NCI-H1092 (cell line): ENCODE measurements at regions not wholly inside any gene's neighbourhood (a gene's known extent, or its start where the extent isn't known, plus 50 kb on each side); places are given as distances from the start of the nearest gene placed in this dataset.

Source experiments
- DNase-seq: peaks from one replicate; lab custom pipeline; 2025; lab: John Stamatoyannopoulos, UW

DNA sequence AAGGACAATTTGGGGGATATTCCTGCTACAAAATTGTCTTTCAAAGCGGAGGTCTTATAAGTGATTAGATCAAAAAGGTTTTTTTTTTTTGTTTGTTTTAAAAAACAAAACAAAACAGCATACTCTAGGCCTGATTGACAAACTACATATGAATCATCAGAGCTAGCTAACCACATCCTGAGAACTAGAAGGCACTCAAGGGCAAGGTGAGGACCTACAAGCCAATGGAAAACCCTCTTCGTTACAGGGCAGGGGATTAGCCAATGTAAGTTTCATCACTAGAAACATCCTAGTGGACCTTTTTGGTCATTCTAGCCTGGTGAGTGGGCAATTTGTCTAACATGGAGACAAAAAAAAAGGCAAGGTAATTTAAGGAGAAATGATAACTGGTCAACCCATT is 428.6 kb downstream of the RFC3 start:
- no peak for DNase-seq

DNA sequence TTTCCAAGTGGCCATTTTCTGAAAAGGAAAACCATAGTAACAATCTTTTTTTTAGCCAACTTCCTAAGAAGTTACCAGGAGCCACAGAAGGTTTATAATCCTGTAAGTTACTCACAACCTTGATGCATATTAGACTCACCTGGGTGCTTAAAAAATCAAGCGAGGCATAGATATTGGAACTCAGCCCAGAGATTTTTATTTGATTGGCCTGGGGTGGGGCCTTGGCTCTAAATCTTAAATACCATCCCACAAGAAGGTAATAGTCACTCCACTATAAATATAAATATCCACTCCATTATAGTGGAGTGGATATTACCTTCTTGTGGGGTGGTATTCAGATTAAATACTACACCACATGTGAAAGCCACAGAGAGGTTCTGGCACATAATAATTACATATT is 429.6 kb downstream of the RFC3 start:
- peak; percentile 10 for DNase-seq

DNA sequence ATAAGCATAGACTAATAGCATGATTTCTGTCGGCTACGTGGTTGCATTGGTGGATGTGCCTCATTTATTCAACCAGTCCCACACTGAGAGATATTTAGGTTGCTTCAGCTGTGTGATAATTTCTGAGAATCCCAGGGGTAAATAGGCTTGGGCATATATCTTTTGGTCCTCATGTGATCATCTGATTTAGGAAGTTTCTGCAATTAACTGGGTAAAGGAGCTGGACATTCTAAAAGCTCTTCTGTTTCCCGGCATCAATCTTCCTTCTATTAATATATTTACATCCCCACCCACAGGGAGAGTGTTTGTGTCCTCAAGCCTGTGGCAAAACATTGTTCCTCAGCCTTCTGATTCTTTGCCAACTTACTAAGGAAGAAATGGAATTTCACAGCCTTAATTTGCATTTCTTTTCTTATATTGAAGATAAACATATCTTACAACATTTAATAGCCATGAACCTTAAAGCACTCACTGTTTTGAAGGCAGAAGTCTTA is 431.6 kb downstream of the RFC3 start:
- no peak for DNase-seq

DNA sequence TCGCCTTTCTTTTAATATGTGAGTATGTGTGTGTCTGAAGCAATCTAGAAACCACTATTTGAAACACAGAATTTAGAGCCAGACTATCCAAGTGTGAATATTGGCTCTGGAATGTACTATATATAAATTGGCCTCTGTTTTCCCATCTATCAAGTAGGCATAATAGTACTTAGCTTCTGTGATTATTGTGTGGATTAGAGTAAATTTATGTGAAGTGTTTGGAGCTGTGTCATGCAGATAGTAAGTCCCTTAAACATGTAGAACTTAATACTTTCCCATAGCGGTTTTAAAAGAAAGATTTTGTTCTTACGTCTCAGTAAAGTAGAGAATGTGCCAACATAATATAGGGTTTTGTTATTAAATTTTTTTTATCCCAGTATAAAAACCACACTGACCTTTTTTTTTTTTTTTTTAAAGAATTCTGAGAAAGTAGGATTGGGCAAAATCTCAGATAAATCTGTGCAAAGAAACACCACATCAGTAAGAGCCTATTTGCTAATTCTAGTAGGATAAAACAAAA is 432.3 kb downstream of the RFC3 start:
- no peak for DNase-seq

DNA sequence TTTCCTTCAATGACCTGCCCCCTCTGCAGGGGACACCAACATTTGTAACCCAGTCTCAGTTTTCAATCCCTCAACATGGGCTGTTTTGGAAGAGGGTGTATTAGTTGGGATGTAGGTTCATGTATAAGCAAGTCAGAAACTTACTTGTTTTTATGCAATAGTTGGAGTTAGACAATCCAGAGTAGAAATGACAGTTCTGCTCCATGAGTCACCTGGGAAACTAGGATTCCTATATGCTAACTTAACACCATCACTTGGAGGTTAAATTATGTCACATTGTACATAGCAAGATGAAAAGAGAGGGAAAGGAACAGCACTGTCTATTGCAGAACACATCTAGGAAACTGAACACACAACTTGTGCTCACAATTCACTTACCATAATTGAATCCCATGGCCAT is 436.4 kb downstream of the RFC3 start:
- DNase-seq: no peak

DNA sequence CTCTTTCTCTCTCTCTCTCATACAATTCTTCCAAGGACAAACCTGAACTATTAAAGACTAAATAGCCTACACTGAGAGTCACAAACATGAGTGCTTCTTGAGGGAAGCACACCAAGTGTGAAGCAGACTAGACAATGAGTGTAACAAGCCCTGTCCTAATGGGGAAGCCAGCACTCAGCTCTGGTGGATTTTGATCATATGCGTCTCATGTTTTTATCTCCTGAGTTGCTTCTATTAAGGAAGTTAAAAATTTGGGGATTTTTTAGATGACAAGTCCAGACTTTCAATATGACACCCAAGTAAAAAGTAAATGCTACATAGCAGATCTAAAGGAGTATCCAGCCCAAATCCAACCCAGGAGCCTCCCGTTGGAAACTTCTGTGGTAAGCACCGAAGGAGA is 437.8 kb downstream of the RFC3 start:
- DNase-seq: no peak

DNA sequence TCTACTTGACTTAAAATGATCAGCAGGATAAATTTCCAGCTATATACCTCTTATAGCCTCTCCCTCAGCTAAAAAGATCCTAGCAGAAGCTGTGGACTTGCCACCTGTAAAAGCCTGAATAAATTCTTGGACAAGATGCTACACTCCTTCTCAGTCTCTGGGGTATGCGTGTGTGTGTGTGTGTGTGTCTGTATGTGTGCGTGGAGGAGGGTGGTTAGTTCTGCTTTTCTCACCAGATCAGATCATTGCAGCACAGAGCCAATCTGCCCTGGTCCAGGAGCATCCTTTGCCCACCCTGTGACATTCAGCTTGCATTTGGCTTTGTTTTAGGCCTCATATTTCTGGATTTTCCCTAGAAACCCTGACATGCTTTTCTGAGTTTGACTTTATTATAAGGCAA is 438.3 kb downstream of the RFC3 start:
- no peak for DNase-seq

DNA sequence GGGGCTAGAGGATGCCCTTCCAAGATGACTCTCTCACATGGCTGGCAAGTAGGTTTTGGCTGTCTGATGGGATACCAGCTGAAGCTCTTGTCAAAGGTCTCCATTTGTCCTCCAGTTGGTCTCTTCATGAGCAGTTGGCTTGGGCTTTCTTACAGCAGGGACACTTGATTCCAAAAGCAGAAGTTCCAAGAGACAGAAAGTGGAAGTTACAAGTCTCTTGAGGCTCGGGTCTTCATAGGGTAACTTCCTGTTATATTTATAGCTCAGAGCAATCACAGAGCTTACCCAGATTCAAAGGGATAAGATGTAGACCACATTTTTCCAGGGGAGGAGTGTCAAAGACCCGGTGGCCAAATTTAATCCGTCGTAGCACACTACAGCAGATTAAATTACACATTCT is 440.0 kb downstream of the RFC3 start:
- DNase-seq: no peak

DNA sequence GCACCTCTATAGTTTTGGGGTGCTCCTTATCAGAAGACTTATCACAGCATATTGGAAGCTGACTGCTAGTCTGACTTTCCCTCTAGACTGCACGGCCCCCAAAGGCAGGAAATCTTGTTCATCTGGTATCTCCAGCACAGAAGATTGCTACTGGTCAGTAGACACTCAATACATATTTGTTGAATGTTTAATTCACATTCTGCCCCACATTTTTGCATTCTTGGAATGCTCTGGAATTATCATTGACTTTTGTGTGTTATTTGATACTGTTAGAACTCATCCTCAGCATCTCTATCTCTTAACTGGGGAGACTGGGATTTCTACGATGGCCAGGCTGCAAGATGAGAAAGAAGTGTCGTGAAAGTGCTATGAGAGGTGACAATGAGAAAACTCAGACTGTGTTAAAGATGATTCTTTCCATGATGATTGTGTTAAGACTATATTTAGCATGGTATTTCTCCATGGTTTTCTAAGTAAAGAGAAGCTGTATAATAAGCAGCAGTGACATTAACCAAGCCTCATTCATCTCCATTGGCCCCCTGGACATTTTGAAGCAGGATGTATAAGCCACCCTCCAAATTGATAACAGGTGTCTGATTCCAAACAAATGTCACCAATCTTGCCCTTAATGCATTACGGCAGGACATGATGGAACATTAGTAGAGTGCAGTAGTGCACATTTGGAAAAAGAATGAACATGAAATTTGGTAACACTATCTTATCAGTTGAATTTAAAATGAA is 440.9 kb downstream of the RFC3 start:
- DNase-seq: no peak

DNA sequence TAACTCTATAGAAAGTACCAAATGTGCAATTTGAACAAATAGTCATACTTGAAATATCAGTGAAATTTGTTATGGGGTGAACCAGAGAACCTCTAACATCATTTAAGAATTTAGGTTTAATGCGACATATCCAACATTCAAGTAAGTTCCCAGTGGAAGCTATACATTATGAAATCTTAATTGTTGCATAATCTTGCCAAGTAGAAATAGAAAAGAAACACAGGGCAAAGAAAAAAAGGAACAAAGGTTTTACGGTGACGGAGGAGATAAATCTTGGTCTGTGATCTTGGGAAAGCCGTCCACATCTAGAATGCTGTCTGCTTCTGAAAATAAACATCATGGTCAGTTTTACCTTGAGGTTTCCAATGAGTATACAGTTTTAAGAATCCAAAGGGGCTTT is 445.7 kb downstream of the RFC3 start:
- DNase-seq: no peak

DNA sequence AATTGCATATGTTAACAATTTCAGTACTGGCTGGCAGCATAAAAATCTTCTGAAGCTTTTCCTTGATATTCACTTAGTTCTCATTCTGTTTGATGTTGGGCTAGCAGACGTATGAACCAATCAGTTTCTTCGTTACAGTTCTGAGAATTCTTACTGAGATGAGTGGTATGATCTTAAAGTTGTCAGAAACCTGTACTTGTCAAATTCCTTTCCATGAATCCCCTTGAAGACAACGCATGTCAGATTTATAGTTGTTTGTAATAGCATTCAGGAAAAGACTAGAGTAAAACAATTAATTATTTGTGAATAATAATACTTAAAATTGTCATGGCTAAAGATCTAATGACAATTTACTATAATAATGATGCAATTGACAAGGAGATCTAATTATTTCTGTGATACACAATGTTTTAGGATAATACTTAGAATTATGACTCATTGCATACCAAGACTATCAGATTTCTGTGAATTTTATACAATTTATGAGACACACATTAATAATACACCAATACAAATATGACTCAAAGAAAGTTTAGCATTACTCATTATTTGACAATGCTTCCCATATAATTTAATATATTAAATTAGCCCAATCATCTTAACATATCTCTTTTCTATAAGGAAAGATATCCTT is 447.2 kb downstream of the RFC3 start:
- no peak for DNase-seq

DNA sequence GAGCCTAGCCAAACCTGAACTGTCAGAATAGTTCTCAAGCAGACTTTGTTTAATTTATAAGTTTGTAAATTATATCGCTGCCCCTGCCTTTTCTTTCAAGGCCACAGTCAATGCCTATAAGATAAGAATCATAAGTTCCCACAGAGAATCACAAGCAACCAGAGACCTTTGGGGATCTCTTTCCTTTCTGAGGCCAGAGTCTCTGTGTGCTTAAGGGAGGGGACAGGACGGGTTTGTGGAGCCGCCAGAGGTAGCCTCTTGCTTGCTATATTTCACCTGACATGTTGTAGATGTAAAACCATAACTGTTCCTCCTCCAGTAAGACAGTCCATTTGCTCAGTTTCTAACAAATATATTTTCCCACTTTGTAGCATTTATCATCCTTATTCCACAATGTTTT is 458.8 kb downstream of the RFC3 start:
- DNase-seq: no peak

DNA sequence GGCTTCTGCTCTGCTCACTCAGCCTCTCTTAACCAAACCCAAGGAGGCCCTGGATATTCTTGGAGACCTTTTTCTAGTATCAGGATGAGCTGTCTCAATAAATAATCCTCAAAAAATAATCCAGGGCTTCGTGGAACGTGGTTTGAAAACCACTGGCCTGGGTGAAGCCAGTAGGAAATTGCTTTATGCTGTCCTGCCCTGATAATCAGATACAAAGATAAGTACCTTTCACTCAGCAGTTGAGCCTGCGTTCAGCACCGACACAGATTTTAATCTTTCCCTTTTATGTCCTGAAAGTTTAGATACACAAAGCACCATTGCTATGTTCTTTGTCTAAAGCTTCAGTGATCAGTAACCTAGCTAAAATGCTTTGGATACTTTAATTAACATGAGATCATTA is 460.0 kb downstream of the RFC3 start:
- DNase-seq: no peak

DNA sequence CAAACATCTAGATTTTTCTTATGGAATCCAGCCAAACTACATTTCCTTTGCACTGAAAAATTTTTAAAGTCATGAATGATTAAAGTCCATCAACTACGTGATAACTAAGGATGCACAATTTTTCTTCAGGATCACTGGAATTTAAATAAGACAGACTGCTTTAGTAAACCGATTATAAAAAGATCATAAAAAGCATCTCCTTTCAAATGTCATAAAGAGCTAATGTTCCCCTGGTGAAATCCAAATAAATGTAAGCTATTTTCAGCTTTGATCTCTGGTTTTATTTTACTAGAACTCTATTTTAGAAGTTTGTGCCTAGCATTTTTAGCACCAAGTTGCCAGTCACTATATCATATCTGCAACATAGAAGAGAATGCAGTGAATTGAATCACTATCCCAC is 460.8 kb downstream of the RFC3 start:
- no peak for DNase-seq

DNA sequence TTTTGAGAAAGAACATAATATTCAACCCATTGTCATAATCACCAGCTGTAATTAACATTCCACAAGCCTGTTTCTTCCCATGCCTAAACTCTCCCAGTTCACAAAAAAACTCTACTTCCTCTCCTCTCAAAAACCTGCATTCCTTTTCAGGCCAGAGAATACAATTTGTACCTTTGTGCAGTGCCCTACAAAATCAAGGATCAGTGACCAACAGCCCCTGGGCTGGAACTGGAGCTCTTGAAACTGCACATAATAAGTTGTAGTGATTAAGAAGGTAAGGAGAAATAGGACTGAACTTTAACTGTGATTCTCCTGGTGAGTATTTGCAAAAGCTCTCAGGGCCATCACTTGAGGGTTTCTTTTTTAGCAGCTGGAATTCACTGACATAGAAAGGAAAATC is 472.7 kb downstream of the RFC3 start:
- no peak for DNase-seq

DNA sequence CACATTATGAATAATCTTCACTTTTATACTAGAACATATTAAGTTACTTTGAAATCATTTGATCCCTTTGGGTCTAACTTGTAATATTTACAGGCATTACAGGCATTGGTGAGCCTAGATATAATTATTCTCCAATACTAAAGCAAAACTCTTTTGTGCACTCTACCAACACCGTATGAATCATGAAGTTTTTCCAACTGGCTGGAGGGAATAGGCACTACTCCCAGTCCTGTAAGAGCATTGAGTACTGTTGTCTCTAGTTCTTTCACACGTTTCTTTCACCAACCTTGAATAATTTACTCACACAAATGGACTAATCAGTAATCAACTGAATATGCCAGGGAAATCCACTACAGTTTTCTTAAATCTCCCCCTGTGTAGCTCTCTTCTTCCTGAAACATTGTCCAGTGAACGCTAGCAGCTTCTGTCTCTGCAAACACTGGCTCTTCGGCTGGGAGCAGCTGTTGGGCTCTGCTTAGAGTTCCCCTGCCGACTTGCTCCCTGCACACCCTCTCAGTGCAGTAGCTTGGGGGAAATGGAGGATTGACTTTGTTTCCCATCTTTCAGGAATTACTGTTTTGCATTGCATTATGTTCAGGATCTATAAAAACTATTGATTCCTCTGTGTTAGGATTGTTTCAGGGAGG is 476.7 kb downstream of the RFC3 start:
- DNase-seq: no peak

DNA sequence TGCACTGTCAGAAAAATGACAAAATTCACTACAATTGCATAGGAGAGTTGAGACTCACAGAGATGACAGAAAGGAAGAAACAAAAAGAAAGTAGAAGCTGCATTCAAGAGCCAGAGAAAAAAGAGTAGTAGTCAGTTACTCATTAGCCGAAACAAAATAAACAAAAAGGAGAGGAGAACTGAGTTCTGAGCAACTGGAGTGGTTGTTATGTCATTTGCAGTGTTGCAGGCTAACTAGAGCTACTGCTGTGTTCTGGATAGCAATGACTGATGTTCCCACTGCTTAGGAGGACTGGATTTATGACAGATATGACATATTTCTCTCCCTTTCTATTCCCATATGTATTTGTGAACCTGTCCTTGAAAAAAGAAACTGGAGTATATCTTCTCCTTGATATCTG is 482.6 kb downstream of the RFC3 start:
- no peak for DNase-seq

DNA sequence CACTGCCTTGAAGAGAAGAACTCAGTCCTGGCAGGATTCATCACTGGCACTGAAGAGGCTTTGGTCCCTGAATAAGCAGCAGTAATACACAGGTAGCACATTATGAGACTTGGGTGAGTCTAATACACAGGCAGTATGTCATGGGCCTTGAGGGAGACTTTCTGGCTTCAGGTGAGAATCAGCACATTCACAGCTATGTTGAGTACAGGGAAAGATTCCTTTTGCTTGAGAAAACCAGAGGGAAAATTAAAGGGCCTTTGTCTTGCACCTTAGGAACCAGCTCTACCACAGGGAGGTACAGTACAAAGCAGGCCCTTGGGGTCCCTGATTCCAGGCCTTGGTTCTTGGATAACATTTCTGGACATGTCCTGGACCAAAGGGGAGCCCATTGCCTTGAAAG is 484.6 kb downstream of the RFC3 start:
- no peak for DNase-seq

DNA sequence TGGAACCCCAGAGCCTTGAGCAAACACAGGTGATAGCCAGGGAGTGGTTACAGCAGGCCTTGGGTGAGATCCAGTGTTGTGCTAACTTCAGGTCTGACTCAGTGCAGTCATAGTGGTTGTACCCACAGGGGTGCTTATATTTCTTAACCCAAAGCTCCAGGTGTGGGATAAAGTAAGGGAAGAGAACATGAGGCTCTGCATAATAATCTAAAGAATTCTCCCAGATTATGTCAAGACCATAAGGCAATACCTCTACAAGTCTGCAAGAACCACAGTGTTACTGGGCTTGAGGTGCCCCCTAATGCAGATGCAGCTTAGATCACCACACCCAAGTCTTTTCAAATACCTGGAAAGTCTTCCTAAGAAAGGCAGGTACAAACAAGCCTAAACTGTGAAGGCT is 485.4 kb downstream of the RFC3 start:
- no peak for DNase-seq

DNA sequence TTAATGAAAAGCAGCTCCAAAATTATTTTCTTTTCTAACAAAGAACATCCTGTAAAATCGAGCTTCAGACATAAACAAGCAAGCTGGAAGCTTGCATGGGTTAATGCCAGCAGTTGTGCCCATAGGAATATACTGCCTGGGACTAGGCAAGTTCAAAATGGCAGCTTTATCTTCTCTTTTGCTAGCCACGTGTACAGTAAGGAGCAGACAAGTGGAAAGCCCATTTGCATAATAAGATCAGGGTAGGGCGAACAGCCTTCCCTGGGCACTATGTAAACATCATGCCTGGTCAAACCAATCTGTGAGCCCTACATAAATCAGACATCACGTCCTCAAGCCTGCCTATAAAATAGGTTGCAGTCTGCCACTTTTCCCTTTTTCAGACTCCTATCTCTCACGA is 489.7 kb downstream of the RFC3 start:
- DNase-seq: no peak

DNA sequence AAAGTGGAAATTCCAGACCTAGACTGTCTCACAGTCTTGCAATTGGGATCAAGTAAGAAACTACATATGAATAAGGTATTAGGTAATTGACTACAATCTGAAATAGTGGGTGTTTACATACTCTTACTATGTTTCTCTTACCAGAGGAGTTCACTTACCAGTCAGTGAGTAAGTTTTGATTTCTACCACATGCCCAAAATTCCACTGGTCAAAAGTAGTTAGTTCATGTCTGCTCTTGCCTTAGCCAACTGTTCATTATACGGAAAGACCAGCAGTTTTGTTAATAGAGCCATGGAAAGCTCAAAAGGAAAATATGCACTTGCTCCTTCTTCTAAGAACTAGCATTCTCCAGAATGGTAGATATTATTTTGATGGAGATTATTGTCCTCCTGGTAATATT is 490.8 kb downstream of the RFC3 start:
- DNase-seq: no peak

DNA sequence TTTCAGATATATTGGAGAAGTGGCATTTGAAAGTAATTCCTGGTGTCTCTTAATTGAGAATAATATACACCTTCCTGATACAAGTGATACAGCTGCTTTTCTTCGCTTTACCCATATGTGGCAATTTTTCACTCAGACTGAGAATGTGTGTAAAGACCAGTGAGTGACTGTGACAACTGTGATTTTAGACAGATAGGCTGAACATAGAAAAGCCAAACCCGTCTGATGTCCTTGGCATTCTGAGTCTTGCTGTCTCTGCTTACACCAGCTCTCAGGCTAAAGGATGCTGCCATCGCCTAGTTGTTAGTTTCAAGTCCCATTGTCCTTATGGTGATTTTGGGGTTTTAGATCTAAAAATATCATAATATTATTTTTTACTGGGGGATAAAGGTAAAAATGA is 492.6 kb downstream of the RFC3 start:
- no peak for DNase-seq

DNA sequence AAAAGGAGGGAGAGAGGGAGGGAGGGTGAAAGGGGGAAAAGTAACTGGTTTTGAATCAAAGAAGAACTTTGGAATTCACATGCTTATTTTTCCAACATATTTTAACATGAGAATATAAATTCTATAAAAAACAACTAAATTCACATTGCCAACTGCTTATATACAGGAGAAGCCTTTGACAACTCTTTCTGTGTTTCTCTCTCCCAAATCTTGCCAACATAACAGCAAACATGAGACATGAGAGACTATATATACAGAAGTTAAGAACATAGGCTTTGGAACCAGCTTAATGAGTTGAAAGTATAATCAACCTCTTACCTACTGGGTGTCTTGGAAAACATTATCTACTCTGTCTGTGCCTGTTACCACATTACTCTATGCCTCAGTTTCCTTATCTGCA is 493.3 kb downstream of the RFC3 start:
- no peak for DNase-seq
